ENCODE measurements at regions not wholly inside any gene's neighbourhood (a gene's known extent, or its start where the extent isn't known, plus 50 kb on each side); places are given as distances from the start of the nearest gene placed in this dataset.

GRCh38 chr4:20416800-20417199 lies 165.1 kb downstream of the SLIT2 start:
- peaks cover 5% of the 10 kb centered on the region for H3K4me1 ChIP-seq
- TF ChIP-seq POLR2AphosphoS5 (IDR thresholded peaks at IDR 0.05): no peak
- TF ChIP-seq POLR2A (IDR thresholded peaks at IDR 0.05): no peak
- no peak for TF ChIP-seq EP300 (IDR thresholded peaks at IDR 0.05)
- TF ChIP-seq, protein P1, sequence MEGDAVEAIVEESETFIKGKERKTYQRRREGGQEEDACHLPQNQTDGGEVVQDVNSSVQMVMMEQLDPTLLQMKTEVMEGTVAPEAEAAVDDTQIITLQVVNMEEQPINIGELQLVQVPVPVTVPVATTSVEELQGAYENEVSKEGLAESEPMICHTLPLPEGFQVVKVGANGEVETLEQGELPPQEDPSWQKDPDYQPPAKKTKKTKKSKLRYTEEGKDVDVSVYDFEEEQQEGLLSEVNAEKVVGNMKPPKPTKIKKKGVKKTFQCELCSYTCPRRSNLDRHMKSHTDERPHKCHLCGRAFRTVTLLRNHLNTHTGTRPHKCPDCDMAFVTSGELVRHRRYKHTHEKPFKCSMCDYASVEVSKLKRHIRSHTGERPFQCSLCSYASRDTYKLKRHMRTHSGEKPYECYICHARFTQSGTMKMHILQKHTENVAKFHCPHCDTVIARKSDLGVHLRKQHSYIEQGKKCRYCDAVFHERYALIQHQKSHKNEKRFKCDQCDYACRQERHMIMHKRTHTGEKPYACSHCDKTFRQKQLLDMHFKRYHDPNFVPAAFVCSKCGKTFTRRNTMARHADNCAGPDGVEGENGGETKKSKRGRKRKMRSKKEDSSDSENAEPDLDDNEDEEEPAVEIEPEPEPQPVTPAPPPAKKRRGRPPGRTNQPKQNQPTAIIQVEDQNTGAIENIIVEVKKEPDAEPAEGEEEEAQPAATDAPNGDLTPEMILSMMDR (IDR thresholded peaks at IDR 0.05): no peak
- H3K9me3 ChIP-seq: no peaks in the 10 kb centered on the region
- H3K4me3 ChIP-seq: no peak overlapping the region
- no peaks in the 10 kb centered on the region for H3K36me3 ChIP-seq
- 90% methylated on average over 1 of the region's 1 CpG for whole genome bisulfite sequencing
- DNase-seq (ENCODE audit: low spot score in 2 of 2): no peak
- no peak overlapping the region for H3K27ac ChIP-seq
- no peaks in the 10 kb centered on the region for H3K27me3 ChIP-seq

- H3K4me3 ChIP-seq: peak overlapping the region; percentile 25
- TF ChIP-seq POLR2A (IDR thresholded peaks at IDR 0.05) (no peak), EP300 (IDR thresholded peaks at IDR 0.05) (no peak), POLR2AphosphoS5 (IDR thresholded peaks at IDR 0.05) (no peak)
- TF ChIP-seq, protein P1 (IDR thresholded peaks at IDR 0.05): no peak
- no peaks in the 10 kb centered on the region for H3K27me3 ChIP-seq
- WGBS: 14% methylated on average over 4 of the region's 4 CpGs
- H3K9me3 ChIP-seq: no peaks in the 10 kb centered on the region
- peaks cover 5% of the 10 kb centered on the region for H3K4me1 ChIP-seq
- H3K27ac ChIP-seq: no peak overlapping the region
- no peak for DNase-seq (ENCODE audit: low spot score in 2 of 2)
- H3K36me3 ChIP-seq: no peaks in the 10 kb centered on the region
Measured at GRCh38 chr4:20418861-20419451, 167.3 kb downstream of the SLIT2 start.

GRCh38 chr4:20420916-20421602 lies 169.4 kb downstream of the SLIT2 start:
- Histone ChIP-seq H3K9me3 (no peaks in the 10 kb centered on the region), H3K4me1 (peaks cover 5% of the 10 kb centered on the region), H3K27me3 (no peaks in the 10 kb centered on the region), H3K27ac (no peak overlapping the region), H3K36me3 (no peaks in the 10 kb centered on the region), H3K4me3 (no peak overlapping the region)
- DNase-seq (ENCODE audit: low spot score in 2 of 2): no peak
- WGBS: 58% methylated on average over 3 of the region's 3 CpGs
- TF ChIP-seq, protein P1 (IDR thresholded peaks at IDR 0.05): no peak
- TF ChIP-seq EP300 (IDR thresholded peaks at IDR 0.05): no peak
- no peak for TF ChIP-seq POLR2AphosphoS5 (IDR thresholded peaks at IDR 0.05)
- no peak for TF ChIP-seq POLR2A (IDR thresholded peaks at IDR 0.05)

DNA sequence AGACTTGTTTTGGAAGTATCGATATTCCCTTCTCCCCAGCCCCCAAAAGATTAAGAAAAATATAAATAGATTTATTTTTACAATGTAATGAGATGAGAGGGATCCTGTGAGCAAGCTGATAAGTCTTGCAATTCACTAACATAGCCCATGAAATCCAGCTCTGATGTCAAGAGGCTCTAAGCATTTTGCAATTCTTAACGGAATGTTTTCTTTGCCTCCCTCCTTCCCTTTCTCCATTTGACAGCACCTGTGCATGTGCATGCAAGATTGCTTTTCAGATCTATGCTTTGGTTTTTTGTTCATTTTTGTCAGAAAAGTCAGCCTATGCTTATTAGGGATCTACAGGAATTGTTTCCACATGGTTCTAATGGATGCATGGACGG lies 169.9 kb downstream of the SLIT2 start:
- 66% methylated on average over 3 of the region's 3 CpGs for WGBS
- TF ChIP-seq, protein P1 (IDR thresholded peaks at IDR 0.05): no peak
- TF ChIP-seq POLR2AphosphoS5 (IDR thresholded peaks at IDR 0.05) (no peak), POLR2A (IDR thresholded peaks at IDR 0.05) (no peak), EP300 (IDR thresholded peaks at IDR 0.05) (no peak)
- peaks cover 5% of the 10 kb centered on the region for H3K4me1 ChIP-seq
- no peak overlapping the region for H3K27ac ChIP-seq
- H3K9me3 ChIP-seq: no peaks in the 10 kb centered on the region
- no peak for DNase-seq (ENCODE audit: low spot score in 2 of 2)
- no peak overlapping the region for H3K4me3 ChIP-seq
- no peaks in the 10 kb centered on the region for H3K27me3 ChIP-seq
- no peaks in the 10 kb centered on the region for H3K36me3 ChIP-seq

DNA sequence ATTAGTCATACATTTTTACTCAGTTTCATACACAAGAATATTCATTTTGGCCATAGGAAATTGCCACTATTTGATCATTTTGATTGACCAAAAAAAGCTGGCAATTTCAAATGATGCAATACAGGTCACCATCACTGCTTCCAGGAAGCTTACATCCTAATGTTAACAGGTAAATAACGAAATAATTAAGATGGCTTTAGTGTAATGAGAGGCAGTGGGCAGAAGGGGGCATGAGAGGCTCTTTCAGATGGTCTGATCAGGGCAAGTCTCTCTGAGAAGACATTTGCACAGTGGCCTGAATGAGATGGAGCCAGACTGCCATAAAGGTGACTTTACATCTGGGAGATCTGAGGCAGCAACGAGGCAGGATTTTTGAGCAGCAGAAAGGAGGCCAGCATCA lies 170.7 kb downstream of the SLIT2 start:
- 38% methylated on average over 2 of the region's 2 CpGs for WGBS
- no peak overlapping the region for H3K4me3 ChIP-seq
- H3K27ac ChIP-seq: no peak overlapping the region
- H3K27me3 ChIP-seq: no peaks in the 10 kb centered on the region
- H3K36me3 ChIP-seq: no peaks in the 10 kb centered on the region
- DNase-seq (ENCODE audit: low spot score in 2 of 2): no peak
- no peak for TF ChIP-seq EP300 (IDR thresholded peaks at IDR 0.05)
- TF ChIP-seq, protein P1 (IDR thresholded peaks at IDR 0.05): peak in 1 of 2 donors; percentile 32
- H3K9me3 ChIP-seq: no peaks in the 10 kb centered on the region
- peaks cover 5% of the 10 kb centered on the region for H3K4me1 ChIP-seq

All from suprapubic skin (tissue), 4 donors.